DND-41 (cell line): ENCODE measurements at regions not wholly inside any gene's neighbourhood (a gene's known extent, or its start where the extent isn't known, plus 50 kb on each side); places are given as distances from the start of the nearest gene placed in this dataset.

Source experiments
- ATAC-seq: fragments of 200-7000 bp; cut with Tn5 transposase; 3 replicates; pipeline ENCODE4 v1.9.1; 2021; ENCODE audit warnings: low read depth; ENCODE audit not compliant: insufficient read depth
- DNase-seq: peaks from one replicate; pipeline ENCODE4 v3.0.0-alpha.2; 2020
- H2AFZ ChIP-seq: 2 replicates; pipeline ENCODE4 v1.6.0; 2012; ENCODE audit warnings: low read depth, low read length
- H3K27ac ChIP-seq: 2 replicates; pipeline ENCODE4 v1.5.1; 2012; ENCODE audit warnings: low read length, inconsistent platforms
- H3K27me3 ChIP-seq: fragments of 200-600 bp; sonication (generic); 2 replicates; pipeline ENCODE4 v1.6.0; 2012; ENCODE audit warnings: low read length, mild to moderate bottlenecking, inconsistent platforms; ENCODE audit not compliant: insufficient read depth, poor library complexity
- H3K36me3 ChIP-seq: 2 replicates; pipeline ENCODE4 v1.5.1; 2012; ENCODE audit warnings: low read length, inconsistent platforms; ENCODE audit not compliant: insufficient read depth
- H3K4me1 ChIP-seq: 2 replicates; pipeline ENCODE4 v1.5.1; 2012; ENCODE audit warnings: mild to moderate bottlenecking, low read length; ENCODE audit not compliant: insufficient read depth
- H3K4me2 ChIP-seq: 2 replicates; pipeline ENCODE4 v1.6.0; 2012; ENCODE audit warnings: mild to moderate bottlenecking, moderate library complexity, low read length, inconsistent platforms; ENCODE audit not compliant: insufficient read depth
- H3K4me3 ChIP-seq, 2 experiments: fragments of 200-600 bp in 1 of 2; shearing (Covaris generic) in 1 of 2; 2 replicates each; pipeline ENCODE4 v1.5.1; 2012 to 2016; ENCODE audit warnings: inconsistent platforms in 2 of 2, low read length in 2 of 2, mild to moderate bottlenecking in 2 of 2, low read depth in 1 of 2, moderate library complexity in 1 of 2
- H3K79me2 ChIP-seq: 2 replicates; pipeline ENCODE4 v1.6.0; 2012; ENCODE audit warnings: low read length, inconsistent platforms; ENCODE audit not compliant: insufficient read depth
- H3K9ac ChIP-seq: 2 replicates; pipeline ENCODE4 v1.6.0; 2012; ENCODE audit warnings: low read depth, mild to moderate bottlenecking, inconsistent platforms, low read length, moderate library complexity
- H3K9me3 ChIP-seq: 2 replicates; pipeline ENCODE4 v1.5.1; 2012; ENCODE audit warnings: low read length, moderate library complexity, mild to moderate bottlenecking, inconsistent platforms; ENCODE audit not compliant: insufficient read depth, severe bottlenecking
- H4K20me1 ChIP-seq: 2 replicates; pipeline ENCODE4 v1.6.0; 2012; ENCODE audit warnings: low read length; ENCODE audit not compliant: insufficient read depth
- EZH2 ChIP-seq: IDR thresholded peaks from 3 replicates; pipeline ENCODE4 v1.6.1; 2012; ENCODE audit warnings: borderline replicate concordance, low read depth, mild to moderate bottlenecking, moderate library complexity, low read length, inconsistent platforms; ENCODE audit not compliant: severe bottlenecking
- TF ChIP-seq, protein P1 (sequence below): IDR thresholded peaks from 2 replicates; pipeline ENCODE4 v1.5.1; 2012; ENCODE audit warnings: borderline replicate concordance, low read length, moderate library complexity, mild to moderate bottlenecking; ENCODE audit not compliant: poor library complexity, severe bottlenecking; ENCODE audit errors: extremely low read depth

DNA sequence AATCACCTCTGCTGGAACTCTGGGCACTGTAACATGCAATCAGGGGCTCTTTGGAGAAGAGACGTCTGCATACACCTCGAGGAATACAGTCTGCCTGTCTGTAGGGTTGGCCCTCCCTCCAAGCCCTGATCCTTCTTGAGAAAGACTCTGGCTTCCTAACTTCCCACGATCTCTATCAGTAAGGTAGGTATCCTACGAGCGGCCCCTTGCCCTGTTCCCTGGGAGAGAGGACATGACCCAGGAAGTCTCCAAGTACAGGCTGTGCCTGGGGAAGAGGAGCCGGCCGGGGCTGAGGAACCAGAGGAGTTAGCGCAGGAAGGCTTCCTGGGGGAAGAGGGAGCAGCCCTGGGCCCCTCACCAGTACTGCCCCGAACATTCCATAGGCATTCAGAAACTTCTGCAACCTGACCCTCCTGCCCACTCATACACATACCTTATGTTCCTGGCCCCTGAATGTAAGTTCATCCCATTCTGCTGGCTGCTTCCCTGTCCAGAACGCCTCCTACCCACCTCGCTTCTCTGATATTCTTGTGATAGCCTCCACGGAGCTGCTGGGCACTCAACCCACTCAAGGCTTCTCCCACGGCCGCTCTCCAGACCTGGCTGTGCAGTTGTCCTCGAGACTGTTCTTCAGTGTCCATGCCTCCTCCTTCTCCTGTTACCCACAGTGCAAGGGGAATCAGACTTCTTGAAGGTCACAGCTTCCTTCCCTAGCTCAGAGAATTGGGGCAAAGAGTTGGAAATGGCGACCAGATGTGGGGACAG lies 116.1 kb downstream of the CYP26B1 start:
- no peak overlapping the region for H3K27ac ChIP-seq
- no peaks in the 10 kb centered on the region for H3K9me3 ChIP-seq
- H3K36me3 ChIP-seq, result no peaks in the 10 kb centered on the region
- TF ChIP-seq, protein P1, sequence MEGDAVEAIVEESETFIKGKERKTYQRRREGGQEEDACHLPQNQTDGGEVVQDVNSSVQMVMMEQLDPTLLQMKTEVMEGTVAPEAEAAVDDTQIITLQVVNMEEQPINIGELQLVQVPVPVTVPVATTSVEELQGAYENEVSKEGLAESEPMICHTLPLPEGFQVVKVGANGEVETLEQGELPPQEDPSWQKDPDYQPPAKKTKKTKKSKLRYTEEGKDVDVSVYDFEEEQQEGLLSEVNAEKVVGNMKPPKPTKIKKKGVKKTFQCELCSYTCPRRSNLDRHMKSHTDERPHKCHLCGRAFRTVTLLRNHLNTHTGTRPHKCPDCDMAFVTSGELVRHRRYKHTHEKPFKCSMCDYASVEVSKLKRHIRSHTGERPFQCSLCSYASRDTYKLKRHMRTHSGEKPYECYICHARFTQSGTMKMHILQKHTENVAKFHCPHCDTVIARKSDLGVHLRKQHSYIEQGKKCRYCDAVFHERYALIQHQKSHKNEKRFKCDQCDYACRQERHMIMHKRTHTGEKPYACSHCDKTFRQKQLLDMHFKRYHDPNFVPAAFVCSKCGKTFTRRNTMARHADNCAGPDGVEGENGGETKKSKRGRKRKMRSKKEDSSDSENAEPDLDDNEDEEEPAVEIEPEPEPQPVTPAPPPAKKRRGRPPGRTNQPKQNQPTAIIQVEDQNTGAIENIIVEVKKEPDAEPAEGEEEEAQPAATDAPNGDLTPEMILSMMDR, result no peak
- no peak for TF ChIP-seq EZH2
- no peak overlapping the region for H3K4me3 ChIP-seq
- no peaks in the 10 kb centered on the region for H3K27me3 ChIP-seq
- no peak overlapping the region for H2AFZ ChIP-seq
- no peak for ATAC-seq
- H3K79me2 ChIP-seq, result no peaks in the 10 kb centered on the region
- H4K20me1 ChIP-seq, result no peaks in the 10 kb centered on the region
- no peak overlapping the region for H3K9ac ChIP-seq
- DNase-seq, result no peak
- H3K4me2 ChIP-seq, result no peak overlapping the region
- no peaks in the 10 kb centered on the region for H3K4me1 ChIP-seq

DNA sequence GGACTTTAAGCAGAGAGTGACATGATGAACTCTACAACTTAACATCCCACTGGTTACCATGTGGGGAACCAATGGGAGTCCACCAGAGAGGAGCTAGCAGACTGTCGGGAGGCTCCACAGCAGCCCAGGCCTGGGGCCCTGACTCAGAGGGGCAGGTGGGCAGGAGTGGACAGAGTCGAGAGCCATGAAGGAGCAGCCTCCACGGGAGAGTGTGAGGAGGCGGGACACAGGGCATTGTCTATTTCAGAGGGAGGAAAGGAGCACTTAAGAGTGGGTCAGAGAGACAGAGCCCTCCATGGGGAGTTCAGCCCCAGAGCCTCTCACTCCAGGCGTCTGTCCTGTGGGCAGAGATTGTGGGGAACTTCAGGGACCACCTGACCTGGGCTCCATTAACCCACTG lies 118.7 kb downstream of the CYP26B1 start:
- Histone ChIP-seq H4K20me1 (no peaks in the 10 kb centered on the region), H3K4me2 (no peak overlapping the region), H3K4me3 (no peak overlapping the region), H3K36me3 (no peaks in the 10 kb centered on the region), H3K4me1 (no peaks in the 10 kb centered on the region), H3K27me3 (no peaks in the 10 kb centered on the region), H3K9ac (no peak overlapping the region), H3K27ac (no peak overlapping the region), H2AFZ (no peak overlapping the region), H3K79me2 (no peaks in the 10 kb centered on the region), H3K9me3 (no peaks in the 10 kb centered on the region)
- ATAC-seq, result no peak
- no peak for DNase-seq
- TF ChIP-seq, protein P1, result no peak
- no peak for TF ChIP-seq EZH2

- Histone ChIP-seq H4K20me1 (no peaks in the 10 kb centered on the region), H3K9me3 (no peaks in the 10 kb centered on the region), H3K79me2 (no peaks in the 10 kb centered on the region), H2AFZ (no peak overlapping the region), H3K36me3 (no peaks in the 10 kb centered on the region), H3K4me3 (no peak overlapping the region), H3K4me2 (no peak overlapping the region), H3K4me1 (no peaks in the 10 kb centered on the region), H3K27me3 (no peaks in the 10 kb centered on the region), H3K27ac (no peak overlapping the region), H3K9ac (no peak overlapping the region)
- DNase-seq (no peak), ATAC-seq (no peak)
- TF ChIP-seq EZH2, result no peak
- TF ChIP-seq, protein P1, result no peak
Measured at GRCh38 chr2:72028351-72028995, 119.2 kb downstream of the CYP26B1 start.
